Gastrocnemius medialis (tissue), 4 donors: ENCODE measurements at regions not wholly inside any gene's neighbourhood (a gene's known extent, or its start where the extent isn't known, plus 50 kb on each side); places are given as distances from the start of the nearest gene placed in this dataset.

Experiments
- ATAC-seq, 2 donors: fragments of 150-250 bp; one replicate each; pipeline ENCODE4 v1.9.1; 2016
- DNase-seq, 2 donors: peaks; one replicate each; pipeline ENCODE4 v3.0.0-alpha.2; 2019
- H3K27ac ChIP-seq, 4 donors: fragments of 200-600 bp; sonication (generic); 1 replicate in 1 of 4; 2 replicates in 3 of 4; pipeline ENCODE4 v1.5.1; 2016 to 2018; ENCODE audit warnings: mild to moderate bottlenecking in 2 of 4, moderate library complexity in 1 of 4
- H3K27me3 ChIP-seq, 3 donors: fragments of 200-600 bp; sonication (generic) in 2 of 3; 1 replicate in 1 of 3; 2 replicates in 2 of 3; pipeline versions ENCODE4 v1.5.1 to v1.6.0; 2016 to 2019; ENCODE audit warnings: mild to moderate bottlenecking in 1 of 3, moderate library complexity in 1 of 3
- H3K36me3 ChIP-seq, 2 donors: fragments of 200-600 bp; sonication (generic) in 1 of 2; one replicate each; pipeline ENCODE4 v1.5.1; 2017 to 2018
- H3K4me1 ChIP-seq, 2 donors: fragments of 200-600 bp; sonication (generic) in 1 of 2; one replicate each; pipeline ENCODE4 v1.5.1; 2016 to 2017; ENCODE audit warnings: mild to moderate bottlenecking in 2 of 2
- H3K4me3 ChIP-seq, 4 donors: fragments of 200-600 bp; sonication (generic) in 3 of 4; 1 replicate in 1 of 4; 2 replicates in 3 of 4; pipeline ENCODE4 v1.5.1; 2016 to 2019; ENCODE audit warnings: mild to moderate bottlenecking in 2 of 4
- H3K9me3 ChIP-seq, 3 donors: fragments of 200-600 bp; sonication (generic) in 2 of 3; 1 replicate in 1 of 3; 2 replicates in 2 of 3; pipeline ENCODE4 v1.5.1; 2016 to 2019
- POLR2A ChIP-seq, 2 donors: fragments of 450-650 bp; IDR thresholded peaks; one replicate each; pipeline ENCODE4 v1.6.1; 2017; ENCODE audit warnings: antibody characterized with exemption in 2 of 2, mild to moderate bottlenecking in 2 of 2, moderate library complexity in 2 of 2
- in situ Hi-C, 4 donors: fragments of 200-750 bp; cut with MboI; loops; one replicate each; pipeline versions ENCODE4 v1.15.0 to v1.8.0; 2017; ENCODE audit warnings: low sequenced_read_pairs in 4 of 4
- intact Hi-C: fragments of 100-400 bp; cut with DNase I; formaldehyde crosslinking; loops from one replicate; pipeline ENCODE4 v1.15.1; 2023; ENCODE audit warnings: low total_unique reads
- TF ChIP-seq, protein P1 (sequence below), 5 experiments: fragments of 450-650 bp in 3 of 5; fragments of 200-600 bp in 2 of 5; sonication (generic) in 2 of 5; IDR thresholded peaks in 4 of 5; conservative IDR thresholded peaks in 1 of 5; 1 replicate in 4 of 5; 2 replicates in 1 of 5; pipeline ENCODE4 v1.5.1; 2016 to 2019; ENCODE audit warnings: antibody characterized with exemption in 5 of 5, mild to moderate bottlenecking in 3 of 5, moderate library complexity in 3 of 5

DNA sequence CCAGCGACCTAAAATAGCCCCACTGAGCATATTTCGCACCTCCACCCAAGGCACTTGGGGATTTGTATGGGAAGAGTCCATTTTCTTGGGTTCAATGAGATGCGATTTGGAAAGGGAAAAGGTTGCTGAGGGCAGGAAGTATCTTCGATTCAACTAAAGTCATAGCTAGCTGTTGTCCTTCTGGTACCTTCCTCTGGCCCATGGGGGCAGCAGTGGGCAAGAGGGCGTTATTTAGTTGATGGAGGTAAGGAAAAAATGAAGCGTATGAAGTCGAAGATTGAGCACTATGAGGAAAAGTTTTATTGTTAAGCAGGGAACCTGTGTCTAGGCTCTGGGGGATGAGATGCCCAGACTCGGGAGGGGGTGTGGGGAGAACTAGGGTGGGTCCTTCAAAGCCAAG is 135.4 kb downstream of the EVX1 start:
- intact Hi-C loops (no loop called here), in situ Hi-C loops (no loop called here)
- Histone ChIP-seq H3K36me3 (no peaks in the 10 kb centered on the region), H3K4me1 (no peaks in the 10 kb centered on the region), H3K27me3 (no peaks in the 10 kb centered on the region), H3K4me3 (no peak overlapping the region), H3K27ac (no peak overlapping the region), H3K9me3 (no peaks in the 10 kb centered on the region)
- DNase-seq (no peak), ATAC-seq (no peak)
- TF ChIP-seq, protein P1, sequence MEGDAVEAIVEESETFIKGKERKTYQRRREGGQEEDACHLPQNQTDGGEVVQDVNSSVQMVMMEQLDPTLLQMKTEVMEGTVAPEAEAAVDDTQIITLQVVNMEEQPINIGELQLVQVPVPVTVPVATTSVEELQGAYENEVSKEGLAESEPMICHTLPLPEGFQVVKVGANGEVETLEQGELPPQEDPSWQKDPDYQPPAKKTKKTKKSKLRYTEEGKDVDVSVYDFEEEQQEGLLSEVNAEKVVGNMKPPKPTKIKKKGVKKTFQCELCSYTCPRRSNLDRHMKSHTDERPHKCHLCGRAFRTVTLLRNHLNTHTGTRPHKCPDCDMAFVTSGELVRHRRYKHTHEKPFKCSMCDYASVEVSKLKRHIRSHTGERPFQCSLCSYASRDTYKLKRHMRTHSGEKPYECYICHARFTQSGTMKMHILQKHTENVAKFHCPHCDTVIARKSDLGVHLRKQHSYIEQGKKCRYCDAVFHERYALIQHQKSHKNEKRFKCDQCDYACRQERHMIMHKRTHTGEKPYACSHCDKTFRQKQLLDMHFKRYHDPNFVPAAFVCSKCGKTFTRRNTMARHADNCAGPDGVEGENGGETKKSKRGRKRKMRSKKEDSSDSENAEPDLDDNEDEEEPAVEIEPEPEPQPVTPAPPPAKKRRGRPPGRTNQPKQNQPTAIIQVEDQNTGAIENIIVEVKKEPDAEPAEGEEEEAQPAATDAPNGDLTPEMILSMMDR (IDR thresholded peaks at IDR 0.05 in 4 of 5, conservative IDR thresholded peaks at IDR 0.05 in 1 of 5) = no peak
- no peak for TF ChIP-seq POLR2A (IDR thresholded peaks at IDR 0.05)

DNA sequence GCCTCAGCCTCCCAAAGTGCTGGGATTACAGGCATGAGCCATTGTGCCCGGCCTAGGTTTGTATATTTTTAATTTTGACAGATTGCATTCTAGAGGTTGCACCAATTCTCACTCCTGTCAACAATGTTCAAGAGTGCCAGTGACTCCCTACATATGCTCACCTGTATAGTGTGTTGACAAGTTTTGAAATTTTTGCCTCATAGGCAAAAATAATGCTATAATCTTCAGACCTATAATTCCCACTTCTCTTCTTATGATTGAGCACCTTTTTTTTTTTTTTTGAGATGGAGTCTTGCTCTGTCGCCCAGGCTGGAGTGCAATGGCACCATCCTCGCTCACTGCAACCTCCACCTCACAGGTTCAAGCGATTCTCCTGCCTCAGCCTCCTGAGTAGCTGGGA is 139.7 kb downstream of the EVX1 start:
- Histone ChIP-seq H3K9me3 (no peaks in the 10 kb centered on the region), H3K27me3 (no peaks in the 10 kb centered on the region), H3K27ac (no peak overlapping the region), H3K4me3 (no peak overlapping the region), H3K4me1 (no peaks in the 10 kb centered on the region), H3K36me3 (no peaks in the 10 kb centered on the region)
- no peak for ATAC-seq
- TF ChIP-seq POLR2A (IDR thresholded peaks at IDR 0.05) = no peak
- TF ChIP-seq, protein P1 (IDR thresholded peaks at IDR 0.05 in 4 of 5, conservative IDR thresholded peaks at IDR 0.05 in 1 of 5) = no peak
- in situ Hi-C loops (no loop called here), intact Hi-C loops (no loop called here)
- DNase-seq = no peak

DNA sequence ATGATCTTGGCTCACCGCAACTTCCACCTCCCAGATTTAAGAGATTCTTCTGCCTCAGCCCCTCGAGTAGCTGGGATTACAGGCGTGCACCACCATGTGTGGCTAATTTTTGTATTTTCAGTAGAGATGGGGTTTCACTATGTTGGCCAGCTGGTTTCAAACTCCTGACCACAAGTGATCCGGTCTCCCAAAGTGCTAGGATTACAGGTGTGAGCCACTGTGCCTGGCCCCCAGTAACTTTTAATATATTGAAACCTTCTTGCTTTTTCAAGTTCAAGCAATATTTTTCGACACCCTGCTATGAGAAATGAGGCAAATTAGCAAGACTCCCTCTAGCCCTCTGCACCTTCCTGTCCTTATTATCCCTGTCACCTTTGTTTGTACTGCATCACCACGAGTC is 144.0 kb downstream of the EVX1 start:
- DNase-seq (no peak), ATAC-seq (no peak)
- no peak for TF ChIP-seq POLR2A (IDR thresholded peaks at IDR 0.05)
- TF ChIP-seq, protein P1 (IDR thresholded peaks at IDR 0.05 in 4 of 5, conservative IDR thresholded peaks at IDR 0.05 in 1 of 5) = no peak
- Histone ChIP-seq H3K4me1 (no peaks in the 10 kb centered on the region), H3K4me3 (no peak overlapping the region), H3K9me3 (no peaks in the 10 kb centered on the region), H3K36me3 (no peaks in the 10 kb centered on the region), H3K27me3 (no peaks in the 10 kb centered on the region), H3K27ac (no peak overlapping the region)
- intact Hi-C loops (no loop called here), in situ Hi-C loops (no loop called here)

DNA sequence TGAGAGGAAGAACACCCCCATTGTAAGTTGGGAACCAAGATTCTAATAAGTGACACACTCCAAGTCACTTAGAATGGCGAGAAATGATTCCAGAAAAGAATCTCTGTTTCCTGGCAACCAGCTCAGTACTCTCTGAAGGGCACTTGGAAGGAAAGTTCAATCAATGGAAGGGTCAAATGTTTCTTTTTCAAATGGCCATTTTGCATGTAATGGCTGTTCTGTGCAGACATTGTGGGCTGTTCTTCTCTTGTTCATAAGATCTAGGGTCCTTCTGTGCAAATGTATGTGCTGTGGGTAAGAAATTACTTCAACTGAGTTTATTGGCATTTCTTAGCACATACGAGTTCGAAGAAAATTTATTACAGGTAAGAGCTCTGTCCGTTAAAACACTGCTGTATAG is 145.3 kb downstream of the EVX1 start:
- no peaks in the 10 kb centered on the region for H3K4me1 ChIP-seq

DNA sequence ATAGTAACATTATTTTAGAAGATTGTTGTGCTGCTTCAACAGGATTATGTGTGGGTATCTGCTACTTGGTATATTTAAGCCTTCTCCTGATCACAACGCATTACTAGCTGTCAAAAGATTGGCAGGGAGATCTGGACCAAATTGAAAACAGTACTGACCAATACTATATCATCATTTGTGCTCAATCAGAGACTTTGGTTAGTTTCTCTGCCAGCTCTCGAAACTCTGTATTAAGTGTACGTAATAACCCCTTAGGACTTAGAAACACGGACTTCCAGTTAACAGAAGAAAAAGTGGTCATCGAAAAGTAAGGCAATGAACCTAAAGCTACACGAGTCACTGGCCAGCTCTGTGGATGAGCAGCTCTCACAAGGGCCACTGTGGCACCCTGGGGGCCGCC is 146.0 kb downstream of the EVX1 start:
- no peaks in the 10 kb centered on the region for H3K36me3 ChIP-seq
- TF ChIP-seq, protein P1 (IDR thresholded peaks at IDR 0.05 in 4 of 5, conservative IDR thresholded peaks at IDR 0.05 in 1 of 5) = no peak
- no peak for TF ChIP-seq POLR2A (IDR thresholded peaks at IDR 0.05)
- H3K27me3 ChIP-seq = no peaks in the 10 kb centered on the region
- no peak for ATAC-seq
- in situ Hi-C loops (no loop called here), intact Hi-C loops (no loop called here)
- H3K27ac ChIP-seq = peak overlapping the region in 1 of 4 donors; percentile 53
- H3K9me3 ChIP-seq = no peaks in the 10 kb centered on the region
- H3K4me3 ChIP-seq = no peak overlapping the region
- no peaks in the 10 kb centered on the region for H3K4me1 ChIP-seq
- DNase-seq = no peak

More for the DNA sequence above, 145.3 kb downstream of the EVX1 start:
- no peak overlapping the region for H3K27ac ChIP-seq
- in situ Hi-C loops (no loop called here), intact Hi-C loops (no loop called here)
- TF ChIP-seq POLR2A (IDR thresholded peaks at IDR 0.05) = no peak
- TF ChIP-seq, protein P1 (IDR thresholded peaks at IDR 0.05 in 4 of 5, conservative IDR thresholded peaks at IDR 0.05 in 1 of 5) = no peak
- no peaks in the 10 kb centered on the region for H3K36me3 ChIP-seq
- H3K27me3 ChIP-seq = no peaks in the 10 kb centered on the region
- no peaks in the 10 kb centered on the region for H3K9me3 ChIP-seq
- no peak overlapping the region for H3K4me3 ChIP-seq
- ATAC-seq (no peak), DNase-seq (no peak)
